WTC11 (cell line): ENCODE measurements at regions not wholly inside any gene's neighbourhood (a gene's known extent, or its start where the extent isn't known, plus 50 kb on each side); places are given as distances from the start of the nearest gene placed in this dataset.

Experiments
- ATAC-seq: fragments of 200-7000 bp; cut with Tn5 transposase; 2 replicates; pipeline ENCODE4 v1.10.0; 2021; ENCODE audit warnings: mild to moderate bottlenecking, moderate library complexity
- CTCF ChIA-PET: fragments of 300-600 bp; sonication (Branson Sonifier 250); formaldehyde crosslinking; loops from one replicate; lab custom pipeline; 2021; ENCODE audit warnings: antibody characterized with exemption; lab: Charles Lee
- POLR2A ChIA-PET: fragments of 350-600 bp; sonication (Branson Sonifier 250); formaldehyde crosslinking; loops from one replicate; lab custom pipeline; 2021; ENCODE audit warnings: antibody characterized with exemption; lab: Charles Lee
- DNase-seq: peaks from one replicate; pipeline ENCODE4 v3.0.0; 2021; ENCODE audit warnings: low spot score
- H3K27ac Mint-ChIP-seq: 2 replicates; pipeline ENCODE4 v1.8.0; 2021; ENCODE audit warnings: mixed read lengths
- H3K27me3 Mint-ChIP-seq: 2 replicates; pipeline ENCODE4 v1.8.0; 2021; ENCODE audit warnings: low read depth, mild to moderate bottlenecking, moderate library complexity, mixed read lengths
- H3K36me3 Mint-ChIP-seq: 2 replicates; pipeline ENCODE4 v1.8.0; 2021; ENCODE audit warnings: mixed read lengths
- H3K4me1 Mint-ChIP-seq: 2 replicates; pipeline ENCODE4 v1.8.0; 2022; ENCODE audit warnings: mixed read lengths
- H3K4me3 Mint-ChIP-seq: 2 replicates; pipeline ENCODE4 v1.8.0; 2021; ENCODE audit warnings: mild to moderate bottlenecking, moderate library complexity, mixed read lengths
- H3K9me3 Mint-ChIP-seq: 2 replicates; pipeline ENCODE4 v1.8.0; 2021; ENCODE audit warnings: mixed read lengths
- ARID4B ChIP-seq: sonication (generic); formaldehyde crosslinking; IDR thresholded peaks from 2 replicates; pipeline ENCODE4 v1.8.0; 2023; ENCODE audit warnings: missing genetic modification reagents, mild to moderate bottlenecking, borderline replicate concordance
- CREM ChIP-seq: sonication (generic); formaldehyde crosslinking; IDR thresholded peaks from 2 replicates; pipeline ENCODE4 v1.8.1; 2022; ENCODE audit warnings: mild to moderate bottlenecking, missing genetic modification reagents, moderate library complexity
- E2F1 ChIP-seq: sonication (generic); formaldehyde crosslinking; IDR thresholded peaks from 2 replicates; pipeline ENCODE4 v1.8.0; 2022; ENCODE audit warnings: mild to moderate bottlenecking, missing genetic modification reagents
- EMX1 ChIP-seq: fragments of 250-450 bp; sonication (Bioruptor Pico); IDR thresholded peaks from 2 replicates; pipeline ENCODE4 v1.8.0; 2021; ENCODE audit warnings: mild to moderate bottlenecking
- GRHL2 ChIP-seq: fragments of 250-450 bp; sonication (Bioruptor Pico); IDR thresholded peaks from 2 replicates; pipeline ENCODE4 v1.8.0; 2022; ENCODE audit warnings: mild to moderate bottlenecking, moderate library complexity; ENCODE audit not compliant: insufficient replicate concordance, severe bottlenecking
- HMGA2 ChIP-seq: fragments of 250-450 bp; sonication (Bioruptor Pico); IDR thresholded peaks from 2 replicates; pipeline ENCODE4 v1.4.0; 2021; ENCODE audit warnings: mild to moderate bottlenecking, moderate library complexity
- HMGXB4 ChIP-seq: sonication (generic); formaldehyde crosslinking; IDR thresholded peaks from 2 replicates; pipeline ENCODE4 v1.8.1; 2023; ENCODE audit warnings: mild to moderate bottlenecking, moderate library complexity, missing genetic modification reagents
- JAZF1 ChIP-seq: fragments of 250-450 bp; sonication (Bioruptor Pico); IDR thresholded peaks from 2 replicates; pipeline ENCODE4 v1.9.0; 2021; ENCODE audit warnings: moderate library complexity, mild to moderate bottlenecking, inconsistent platforms
- KAT7 ChIP-seq: sonication (generic); formaldehyde crosslinking; IDR thresholded peaks from 2 replicates; pipeline ENCODE4 v1.8.1; 2023; ENCODE audit warnings: missing genetic modification reagents, mild to moderate bottlenecking, borderline replicate concordance
- MAX ChIP-seq: sonication (generic); formaldehyde crosslinking; IDR thresholded peaks from 2 replicates; pipeline ENCODE4 v1.8.0; 2022; ENCODE audit warnings: mild to moderate bottlenecking, missing genetic modification reagents
- MXD4 ChIP-seq: fragments of 250-450 bp; sonication (Bioruptor Pico); IDR thresholded peaks from 2 replicates; pipeline ENCODE4 v1.8.0; 2021; ENCODE audit warnings: mild to moderate bottlenecking, moderate library complexity, borderline replicate concordance
- MYBL2 ChIP-seq: sonication (generic); formaldehyde crosslinking; IDR thresholded peaks from 2 replicates; pipeline ENCODE4 v1.8.1; 2023; ENCODE audit warnings: mild to moderate bottlenecking, moderate library complexity, missing genetic modification reagents
- NFATC4 ChIP-seq: fragments of 250-450 bp; sonication (Bioruptor Pico); IDR thresholded peaks from 2 replicates; pipeline ENCODE4 v1.9.0; 2021; ENCODE audit warnings: mild to moderate bottlenecking
- PREB ChIP-seq: sonication (generic); formaldehyde crosslinking; IDR thresholded peaks from 2 replicates; pipeline ENCODE4 v1.8.1; 2022; ENCODE audit warnings: mild to moderate bottlenecking, missing genetic modification reagents, moderate library complexity, borderline replicate concordance
- RELA ChIP-seq: sonication (generic); formaldehyde crosslinking; IDR thresholded peaks from 2 replicates; pipeline ENCODE4 v1.8.1; 2022; ENCODE audit warnings: missing genetic modification reagents, mild to moderate bottlenecking, borderline replicate concordance
- RORB ChIP-seq: fragments of 250-450 bp; sonication (Bioruptor Pico); IDR thresholded peaks from 2 replicates; pipeline ENCODE4 v1.9.0; 2021; ENCODE audit warnings: mild to moderate bottlenecking
- SMAD3 ChIP-seq: sonication (generic); formaldehyde crosslinking; IDR thresholded peaks from 2 replicates; pipeline ENCODE4 v1.8.0; 2022; ENCODE audit warnings: missing genetic modification reagents, mild to moderate bottlenecking, borderline replicate concordance
- SOX15 ChIP-seq: fragments of 250-450 bp; sonication (Bioruptor Pico); IDR thresholded peaks from 2 replicates; pipeline ENCODE4 v1.9.0; 2021; ENCODE audit warnings: mild to moderate bottlenecking
- TEAD4 ChIP-seq: sonication (generic); formaldehyde crosslinking; IDR thresholded peaks from 2 replicates; pipeline ENCODE4 v1.8.0; 2022; ENCODE audit warnings: mild to moderate bottlenecking, missing genetic modification reagents
- ZBTB21 ChIP-seq: sonication (generic); formaldehyde crosslinking; IDR thresholded peaks from 2 replicates; pipeline ENCODE4 v1.8.1; 2023; ENCODE audit warnings: mild to moderate bottlenecking, missing genetic modification reagents, borderline replicate concordance
- ZBTB43 ChIP-seq: sonication (generic); formaldehyde crosslinking; IDR thresholded peaks from 2 replicates; pipeline ENCODE4 v1.8.1; 2023; ENCODE audit warnings: mild to moderate bottlenecking, missing genetic modification reagents
- ZNF121 ChIP-seq: sonication (generic); formaldehyde crosslinking; IDR thresholded peaks from 2 replicates; pipeline ENCODE4 v1.8.0; 2023; ENCODE audit warnings: missing genetic modification reagents
- ZNF138 ChIP-seq: sonication (generic); formaldehyde crosslinking; conservative IDR thresholded peaks from 2 replicates; pipeline ENCODE4 v1.8.1; 2022; ENCODE audit warnings: mild to moderate bottlenecking, moderate library complexity, missing genetic modification reagents
- ZNF232 ChIP-seq: sonication (generic); formaldehyde crosslinking; IDR thresholded peaks from 2 replicates; pipeline ENCODE4 v1.8.0; 2022; ENCODE audit warnings: mild to moderate bottlenecking, missing genetic modification reagents
- ZNF396 ChIP-seq: fragments of 250-450 bp; sonication (Bioruptor Pico); IDR thresholded peaks from 2 replicates; pipeline ENCODE4 v1.8.0; 2021; ENCODE audit warnings: mild to moderate bottlenecking, moderate library complexity, borderline replicate concordance
- ZNF423 ChIP-seq: fragments of 250-450 bp; sonication (Bioruptor Pico); IDR thresholded peaks from 2 replicates; pipeline ENCODE4 v2.1.2; 2022; ENCODE audit warnings: mild to moderate bottlenecking, moderate library complexity
- ZNF671 ChIP-seq: fragments of 250-450 bp; sonication (Bioruptor Pico); IDR thresholded peaks from 2 replicates; pipeline ENCODE4 v1.8.0; 2021; ENCODE audit warnings: mild to moderate bottlenecking
- ZSCAN18 ChIP-seq: fragments of 250-450 bp; sonication (Bioruptor Pico); IDR thresholded peaks from 2 replicates; pipeline ENCODE4 v2.1.2; 2022; ENCODE audit warnings: mild to moderate bottlenecking, moderate library complexity

GRCh38 chr13:37475966-37476365, 122.6 kb downstream of the POSTN start:
- Mint-ChIP-seq H3K27ac (no peak overlapping the region), H3K4me1 (peaks cover 15% of the 10 kb centered on the region), H3K27me3 (peaks cover 37% of the 10 kb centered on the region), H3K9me3 (peaks cover 12% of the 10 kb centered on the region), H3K36me3 (no peaks in the 10 kb centered on the region), H3K4me3 (no peak overlapping the region)
- ATAC-seq (no peak), DNase-seq (no peak)
- TF ChIP-seq HMGXB4 (CRISPR knock-in tag), result no peak
- TF ChIP-seq MYBL2, result no peak
- no peak for TF ChIP-seq HMGA2 (CRISPR knock-in tag)
- TF ChIP-seq ZNF121 (CRISPR knock-in tag), result no peak
- no peak for TF ChIP-seq SOX15 (CRISPR knock-in tag)
- TF ChIP-seq EMX1 (CRISPR knock-in tag), result no peak
- no peak for TF ChIP-seq PREB (CRISPR knock-in tag)
- no peak for TF ChIP-seq ZNF396 (CRISPR knock-in tag)
- TF ChIP-seq NFATC4 (CRISPR knock-in tag), result no peak
- no peak for TF ChIP-seq ZNF423 (CRISPR knock-in tag)
- TF ChIP-seq JAZF1 (CRISPR knock-in tag), result no peak
- TF ChIP-seq KAT7, result no peak
- no peak for TF ChIP-seq CREM (CRISPR knock-in tag)
- TF ChIP-seq ZNF671 (CRISPR knock-in tag), result no peak
- TF ChIP-seq ZSCAN18, result no peak
- TF ChIP-seq ZNF138, result no peak
- ChIA-PET CTCF (interaction anchor here (1.0 kb wide), 1 partner anchor 171 kb away, joined by 3 read pairs; no protein-coding TSS in a partner anchor), POLR2A (no interaction called here)

GRCh38 chr13:37475151-37475550, 123.4 kb downstream of the POSTN start:
- peaks cover 15% of the 10 kb centered on the region for H3K4me1 Mint-ChIP-seq
- H3K27me3 Mint-ChIP-seq, result peaks cover 37% of the 10 kb centered on the region
- ATAC-seq, result 0 out of 2 replicates have a peak, but pooled peaks have one; percentile 26
- H3K9me3 Mint-ChIP-seq, result peaks cover 12% of the 10 kb centered on the region
- no peak overlapping the region for H3K4me3 Mint-ChIP-seq
- CTCF ChIA-PET, result no interaction called here
- H3K27ac Mint-ChIP-seq, result no peak overlapping the region
- DNase-seq, result no peak
- no peaks in the 10 kb centered on the region for H3K36me3 Mint-ChIP-seq
- POLR2A ChIA-PET, result no interaction called here
- TF ChIP-seq SMAD3 (no peak), ZBTB21 (CRISPR knock-in tag) (no peak), RORB (CRISPR knock-in tag) (no peak), ZBTB43 (CRISPR knock-in tag) (no peak), ARID4B (CRISPR knock-in tag) (no peak), RELA (CRISPR knock-in tag) (no peak), GRHL2 (CRISPR knock-in tag) (no peak), E2F1 (CRISPR knock-in tag) (no peak), TEAD4 (CRISPR knock-in tag) (no peak), MXD4 (CRISPR knock-in tag) (no peak), MAX (no peak), ZNF138 (no peak), ZNF232 (no peak)
